OCI-LY7 (cell line): ENCODE measurements at regions not wholly inside any gene's neighbourhood (a gene's known extent, or its start where the extent isn't known, plus 50 kb on each side); places are given as distances from the start of the nearest gene placed in this dataset.

Source experiments
- EZH2phosphoT487 ChIP-seq: fragments of 200-600 bp; sonication (generic); IDR thresholded peaks from 2 replicates; pipeline ENCODE4 v1.6.1; 2018; ENCODE audit warnings: low read depth, borderline replicate concordance, mild to moderate bottlenecking, mixed run types, antibody characterized with exemption, low read length, moderate library complexity, mixed read lengths
- TF ChIP-seq, protein P1 (sequence below): fragments of 200-600 bp; sonication (generic); conservative IDR thresholded peaks from 2 replicates; pipeline ENCODE4 v1.5.1; 2014; ENCODE audit warnings: mild to moderate bottlenecking, antibody characterized with exemption, low read length, moderate library complexity, mixed read lengths

DNA sequence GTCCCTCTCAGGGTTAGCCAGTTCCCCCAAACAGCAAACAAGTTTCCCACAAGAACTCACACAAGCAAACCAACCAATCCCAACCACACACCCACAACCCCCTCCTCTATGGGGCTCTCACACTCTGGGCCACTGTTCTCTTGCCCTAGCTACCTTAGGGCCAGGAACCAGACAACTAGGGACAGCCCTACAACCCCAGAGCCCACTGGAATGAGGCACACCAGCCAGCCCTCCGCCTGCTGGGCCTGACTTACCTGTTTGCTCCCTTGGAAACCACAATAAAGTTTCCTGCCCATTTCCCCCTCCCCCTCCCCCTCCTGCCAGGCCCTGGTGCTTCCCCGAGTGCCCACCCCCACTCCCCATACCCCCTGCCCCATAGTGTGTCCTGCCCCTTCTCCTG, 132.6 kb downstream of the WDR11 start:
- TF ChIP-seq, protein P1, sequence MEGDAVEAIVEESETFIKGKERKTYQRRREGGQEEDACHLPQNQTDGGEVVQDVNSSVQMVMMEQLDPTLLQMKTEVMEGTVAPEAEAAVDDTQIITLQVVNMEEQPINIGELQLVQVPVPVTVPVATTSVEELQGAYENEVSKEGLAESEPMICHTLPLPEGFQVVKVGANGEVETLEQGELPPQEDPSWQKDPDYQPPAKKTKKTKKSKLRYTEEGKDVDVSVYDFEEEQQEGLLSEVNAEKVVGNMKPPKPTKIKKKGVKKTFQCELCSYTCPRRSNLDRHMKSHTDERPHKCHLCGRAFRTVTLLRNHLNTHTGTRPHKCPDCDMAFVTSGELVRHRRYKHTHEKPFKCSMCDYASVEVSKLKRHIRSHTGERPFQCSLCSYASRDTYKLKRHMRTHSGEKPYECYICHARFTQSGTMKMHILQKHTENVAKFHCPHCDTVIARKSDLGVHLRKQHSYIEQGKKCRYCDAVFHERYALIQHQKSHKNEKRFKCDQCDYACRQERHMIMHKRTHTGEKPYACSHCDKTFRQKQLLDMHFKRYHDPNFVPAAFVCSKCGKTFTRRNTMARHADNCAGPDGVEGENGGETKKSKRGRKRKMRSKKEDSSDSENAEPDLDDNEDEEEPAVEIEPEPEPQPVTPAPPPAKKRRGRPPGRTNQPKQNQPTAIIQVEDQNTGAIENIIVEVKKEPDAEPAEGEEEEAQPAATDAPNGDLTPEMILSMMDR, result no peak
- no peak for TF ChIP-seq EZH2phosphoT487
